G401.6 (cell line): ENCODE measurements at regions not wholly inside any gene's neighbourhood (a gene's known extent, or its start where the extent isn't known, plus 50 kb on each side); places are given as distances from the start of the nearest gene placed in this dataset.
A peak's percentile ranks its signal among the peaks of the same experiment; 100 is the strongest.
"Not testable (repeated sequence)": the region's sequence is repeated elsewhere in the genome, so short reads cannot be mapped to it uniquely, and the experiment has no call there.

ENCODE experiments used
- FAIRE-seq: peaks from 2 replicates; lab custom pipeline; 2012; peaks lifted over from hg19 to GRCh38; lab: Jason Lieb, UNC

DNA sequence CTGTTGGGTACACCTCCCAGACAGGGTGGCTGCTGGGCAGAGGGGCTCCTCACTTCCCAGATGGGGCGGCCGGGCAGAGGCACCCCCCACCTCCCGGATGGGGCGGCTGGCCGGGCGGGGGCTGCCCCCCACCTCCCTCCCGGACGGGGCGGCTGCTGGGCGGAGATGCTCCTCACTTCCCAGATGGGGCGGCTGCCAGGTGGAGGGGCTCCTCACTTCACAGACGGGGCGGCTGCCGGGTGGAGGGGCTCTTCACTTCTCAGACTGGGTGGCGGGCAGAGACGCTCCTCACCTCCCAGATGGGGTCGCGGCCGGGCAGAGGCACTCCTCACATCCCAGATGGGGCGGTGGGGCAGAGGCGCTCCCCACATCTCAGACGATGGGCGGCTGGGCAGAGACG, 999.3 kb upstream of the CITED2 start:
- not testable (repeated sequence) for FAIRE-seq

GRCh38 chr6:140372064-140372463, 997.6 kb upstream of the CITED2 start:
- FAIRE-seq: no peak

DNA sequence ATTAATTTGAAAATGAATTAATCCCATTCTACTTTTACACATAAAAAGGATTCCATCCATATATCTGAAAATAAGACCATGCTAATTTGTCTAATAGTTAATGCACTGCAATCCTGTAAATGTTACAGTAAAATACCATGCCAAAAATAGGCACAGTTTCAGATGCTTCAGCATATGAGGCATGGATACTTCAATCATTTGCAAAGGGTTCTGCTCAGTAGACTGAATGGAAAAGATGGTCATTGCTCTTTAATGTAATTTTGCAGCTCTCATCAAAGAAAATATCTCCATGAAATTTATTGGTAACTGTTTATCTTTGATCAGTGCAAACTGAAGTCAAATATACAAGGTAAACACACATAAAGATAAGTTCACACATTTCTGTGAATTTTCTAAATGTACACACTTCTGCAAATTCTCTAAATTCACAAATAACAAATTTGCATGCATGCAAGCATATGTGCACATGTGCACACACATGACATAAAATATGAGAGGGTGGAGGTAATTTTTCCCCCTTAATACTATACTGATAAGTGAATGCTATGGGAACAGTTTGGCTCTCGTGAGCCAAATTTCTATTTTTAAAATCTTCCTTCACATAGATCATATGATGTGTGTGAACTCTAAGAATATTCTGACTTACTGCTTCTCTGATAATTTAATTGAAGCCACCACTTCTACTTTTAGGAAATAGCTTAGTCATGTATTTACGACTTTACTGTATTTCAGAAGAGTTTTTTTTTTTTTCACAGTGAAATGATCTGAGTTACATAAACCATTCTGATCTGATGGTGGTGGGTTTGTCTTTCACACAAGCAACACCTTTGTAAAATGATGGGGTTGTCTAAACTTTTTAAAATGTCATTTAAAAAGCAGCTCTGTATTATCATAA, 996.8 kb upstream of the CITED2 start:
- no peak for FAIRE-seq

DNA sequence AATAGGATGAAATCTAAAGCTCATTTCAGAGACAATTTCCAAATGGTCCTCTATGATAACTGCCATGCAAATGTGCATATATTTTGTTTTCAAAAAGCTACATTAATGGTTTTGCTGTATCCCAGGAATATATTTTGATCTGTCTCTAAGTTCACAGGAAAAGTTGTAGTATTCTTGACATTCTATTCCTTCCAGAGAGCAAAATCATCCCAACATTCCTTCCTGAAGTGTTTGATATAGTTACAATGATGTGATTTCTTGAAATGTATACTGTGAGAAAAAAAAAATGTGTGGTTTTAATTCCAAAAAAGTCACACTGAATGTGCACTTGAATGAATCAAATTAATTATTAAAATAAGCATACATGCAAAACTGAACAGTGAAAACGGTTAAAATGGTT, 996.0 kb upstream of the CITED2 start:
- FAIRE-seq: peak; percentile 25

DNA sequence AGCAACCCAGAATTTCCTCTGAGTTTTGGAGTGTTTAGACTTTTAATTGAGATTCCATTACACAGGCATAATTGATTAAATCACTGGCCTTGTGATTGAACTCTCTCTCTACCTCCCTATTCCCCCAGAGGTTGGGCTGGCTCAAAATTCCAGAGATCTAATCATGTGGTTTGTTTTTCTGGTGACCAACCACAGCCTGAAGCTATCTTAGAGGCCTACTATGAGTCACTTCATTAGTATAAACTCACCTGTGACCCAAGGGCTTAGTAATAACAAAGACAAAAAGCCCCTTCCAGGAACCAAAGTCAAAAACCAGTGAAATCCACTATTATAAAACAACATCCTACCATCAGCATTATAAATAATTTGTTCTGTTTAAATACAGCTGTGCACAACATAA, 992.5 kb upstream of the CITED2 start:
- FAIRE-seq: no peak

GRCh38 chr6:140364916-140365315, 990.5 kb upstream of the CITED2 start:
- FAIRE-seq: no peak

- no peak for FAIRE-seq
Observed at GRCh38 chr6:140360651-140361050, 986.2 kb upstream of the CITED2 start.

GRCh38 chr6:140355476-140355875, 981.0 kb upstream of the CITED2 start:
- no peak for FAIRE-seq

- FAIRE-seq: no peak
Observed at GRCh38 chr6:140354296-140354695, 979.8 kb upstream of the CITED2 start.

GRCh38 chr6:140353536-140353935, 979.1 kb upstream of the CITED2 start:
- no peak for FAIRE-seq

GRCh38 chr6:140346428-140346827, 972.0 kb upstream of the CITED2 start:
- FAIRE-seq: no peak

GRCh38 chr6:140345935-140346334, 971.5 kb upstream of the CITED2 start:
- FAIRE-seq: no peak

GRCh38 chr6:140344142-140344913, 969.9 kb upstream of the CITED2 start:
- peak; percentile 8 for FAIRE-seq

DNA sequence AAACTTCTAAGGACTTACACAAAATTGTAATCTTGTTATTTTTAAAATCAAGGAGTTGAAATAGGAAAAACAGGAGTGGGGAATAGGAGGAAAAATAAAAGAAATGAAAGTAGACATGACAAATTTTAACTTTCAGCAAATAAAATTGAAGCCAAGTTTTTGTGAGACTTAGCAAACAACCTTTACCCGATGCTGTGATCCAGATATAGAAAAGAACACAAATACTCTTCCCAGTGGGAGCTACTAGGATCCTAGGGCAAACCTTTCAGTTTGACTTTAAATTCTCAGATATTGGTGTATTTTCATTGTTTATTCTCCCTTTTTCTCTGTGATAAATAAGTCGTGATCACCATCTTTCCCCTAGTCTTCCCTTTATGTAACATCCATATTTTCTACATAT, 968.7 kb upstream of the CITED2 start:
- peak; percentile 19 for FAIRE-seq

GRCh38 chr6:140341272-140341671, 966.8 kb upstream of the CITED2 start:
- FAIRE-seq: no peak

DNA sequence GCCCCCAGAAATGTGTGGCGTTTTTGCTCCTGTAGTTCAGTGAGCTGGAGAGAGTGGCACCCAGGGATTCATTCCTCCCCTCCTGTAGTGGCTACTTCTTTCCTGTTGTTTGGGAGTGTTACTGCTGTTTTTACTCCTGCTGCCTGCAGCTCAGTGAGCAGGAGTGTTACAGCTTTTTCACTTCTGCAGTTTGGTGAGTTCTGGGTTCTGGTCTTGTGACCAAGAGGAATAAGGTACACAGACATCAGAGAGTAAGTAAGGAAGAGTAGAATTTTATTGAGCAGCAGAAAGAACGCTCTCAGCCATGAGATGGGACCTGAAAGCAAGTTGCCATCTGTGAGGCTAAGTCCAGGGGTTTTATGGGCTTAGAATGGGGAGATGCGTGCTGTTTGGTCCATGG, 966.3 kb upstream of the CITED2 start:
- FAIRE-seq: no peak

GRCh38 chr6:140339084-140339483, 964.6 kb upstream of the CITED2 start:
- FAIRE-seq: not testable (repeated sequence)

DNA sequence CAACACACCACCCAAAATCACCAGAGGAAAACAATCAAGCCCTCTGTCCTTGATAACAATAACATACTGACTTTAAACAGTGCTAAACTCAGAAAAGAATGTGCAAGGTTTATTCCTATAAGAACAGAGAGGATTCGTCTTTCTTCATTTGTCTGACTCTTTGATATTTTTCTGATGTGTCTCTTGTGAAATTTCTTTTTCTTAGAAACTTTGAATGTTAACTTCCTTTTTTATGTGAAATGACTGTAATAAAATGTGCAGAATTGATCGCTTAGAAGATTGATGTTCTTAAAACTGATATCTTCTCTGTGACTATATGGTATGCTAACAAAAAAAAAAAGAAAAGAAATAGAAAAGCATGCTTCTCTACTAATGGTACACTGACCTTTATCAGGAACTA, 947.4 kb upstream of the CITED2 start:
- FAIRE-seq: no peak

DNA sequence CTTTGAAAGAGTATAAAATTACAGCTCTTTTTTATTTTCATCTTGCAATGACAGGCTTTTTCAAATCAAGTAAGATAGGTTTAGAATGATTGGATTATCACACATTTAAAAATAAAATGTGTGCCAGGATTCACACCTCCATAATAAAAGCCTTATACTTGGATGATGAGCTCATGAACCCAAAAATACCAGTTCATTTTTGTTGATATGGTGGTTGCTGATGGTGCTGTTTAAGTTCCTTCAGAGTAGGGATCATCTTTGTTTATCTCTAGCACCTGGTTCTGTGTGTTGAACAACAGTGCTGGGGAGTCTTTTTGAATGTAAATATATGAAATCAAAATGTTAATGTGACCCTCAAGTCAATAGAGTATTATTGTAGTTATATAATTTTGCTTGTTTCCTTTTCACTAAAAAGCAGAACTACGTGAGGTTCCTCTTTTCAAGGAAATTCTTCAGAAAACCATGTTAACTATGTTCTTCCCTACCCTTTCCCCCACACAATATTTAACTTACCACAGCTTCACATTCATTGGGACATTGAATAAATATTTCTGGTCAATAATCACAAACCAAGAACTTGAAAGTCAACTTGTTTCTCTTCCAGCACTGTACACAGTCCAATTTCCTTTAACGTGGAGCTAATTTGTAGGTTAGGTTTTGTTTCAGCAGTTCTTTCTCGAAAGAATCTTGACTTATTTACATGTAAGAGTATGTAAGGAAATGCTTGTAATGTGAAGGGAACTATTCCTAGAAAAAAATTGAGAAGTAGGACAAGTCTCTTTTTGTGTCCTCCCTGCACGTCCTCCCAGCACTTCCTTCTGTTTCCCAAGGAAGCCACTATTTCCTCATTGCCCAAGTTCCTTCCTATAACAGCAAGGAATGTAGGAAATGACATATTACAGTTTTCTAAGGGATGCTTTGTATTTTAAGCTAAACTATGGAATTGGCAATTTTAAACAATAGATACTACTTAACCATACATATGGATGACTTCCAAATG, 945.9 kb upstream of the CITED2 start:
- no peak for FAIRE-seq

DNA sequence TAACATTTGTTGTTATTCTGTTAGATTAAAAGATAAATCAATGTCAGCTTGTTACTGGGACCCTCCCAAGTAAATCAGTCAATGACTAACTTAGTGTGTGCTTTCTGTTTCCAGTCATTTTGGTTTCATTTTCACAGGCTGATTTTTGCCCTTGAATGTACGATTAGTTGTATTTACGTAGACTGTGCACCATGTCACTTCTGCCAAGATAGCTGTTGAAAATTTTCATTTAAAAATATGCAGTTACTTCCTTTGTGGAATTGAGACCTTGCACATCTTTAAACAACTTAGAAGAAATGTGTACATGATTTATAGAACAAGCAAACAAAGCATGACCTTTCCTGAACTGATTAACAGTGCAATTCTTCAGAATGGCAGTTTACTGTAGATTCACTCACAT, 944.8 kb upstream of the CITED2 start:
- FAIRE-seq: peak; percentile 6

DNA sequence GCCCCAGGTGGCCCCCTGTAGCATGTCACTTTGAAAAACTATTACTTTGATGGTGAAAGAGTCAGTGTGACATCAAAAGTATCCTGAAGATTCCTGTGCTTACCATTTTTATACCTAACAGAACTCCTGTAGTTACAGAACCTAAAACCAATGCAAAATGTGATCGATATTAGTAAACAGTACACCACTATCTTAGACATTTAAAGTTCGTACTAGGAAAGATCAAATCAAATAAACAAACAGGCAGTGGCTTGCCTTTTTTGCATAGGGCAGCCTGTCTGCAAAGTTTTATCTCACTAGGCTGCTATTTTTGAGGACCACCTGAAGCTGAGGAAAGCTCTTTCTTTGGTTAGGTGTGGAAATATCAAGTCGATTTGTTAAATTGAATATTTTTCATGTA, 944.0 kb upstream of the CITED2 start:
- FAIRE-seq: no peak

DNA sequence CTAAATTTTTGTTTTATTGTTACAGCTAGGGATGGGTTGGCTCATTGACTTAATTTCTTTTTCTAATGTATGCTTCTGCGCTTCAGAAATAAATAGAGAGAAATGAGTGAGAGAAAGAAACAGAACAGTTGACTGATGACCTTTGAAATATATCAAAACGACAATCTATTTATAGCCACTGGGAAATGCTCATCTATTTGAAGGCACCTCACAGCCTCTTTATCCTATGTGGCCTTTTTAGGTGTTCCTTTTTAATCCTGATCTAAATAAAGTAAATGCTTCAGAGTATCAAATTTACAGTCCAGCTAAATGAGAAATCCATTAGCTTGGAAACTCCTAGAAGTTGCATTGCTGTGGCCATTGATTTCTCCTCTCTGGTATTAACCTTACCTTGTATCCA, 943.5 kb upstream of the CITED2 start:
- FAIRE-seq: no peak
